ENCODE measurements at regions not wholly inside any gene's neighbourhood (a gene's known extent, or its start where the extent isn't known, plus 50 kb on each side); places are given as distances from the start of the nearest gene placed in this dataset.

GRCh38 chr20:22776369-22776768 lies 192.0 kb upstream of the FOXA2 start:
- TF ChIP-seq, protein P1, sequence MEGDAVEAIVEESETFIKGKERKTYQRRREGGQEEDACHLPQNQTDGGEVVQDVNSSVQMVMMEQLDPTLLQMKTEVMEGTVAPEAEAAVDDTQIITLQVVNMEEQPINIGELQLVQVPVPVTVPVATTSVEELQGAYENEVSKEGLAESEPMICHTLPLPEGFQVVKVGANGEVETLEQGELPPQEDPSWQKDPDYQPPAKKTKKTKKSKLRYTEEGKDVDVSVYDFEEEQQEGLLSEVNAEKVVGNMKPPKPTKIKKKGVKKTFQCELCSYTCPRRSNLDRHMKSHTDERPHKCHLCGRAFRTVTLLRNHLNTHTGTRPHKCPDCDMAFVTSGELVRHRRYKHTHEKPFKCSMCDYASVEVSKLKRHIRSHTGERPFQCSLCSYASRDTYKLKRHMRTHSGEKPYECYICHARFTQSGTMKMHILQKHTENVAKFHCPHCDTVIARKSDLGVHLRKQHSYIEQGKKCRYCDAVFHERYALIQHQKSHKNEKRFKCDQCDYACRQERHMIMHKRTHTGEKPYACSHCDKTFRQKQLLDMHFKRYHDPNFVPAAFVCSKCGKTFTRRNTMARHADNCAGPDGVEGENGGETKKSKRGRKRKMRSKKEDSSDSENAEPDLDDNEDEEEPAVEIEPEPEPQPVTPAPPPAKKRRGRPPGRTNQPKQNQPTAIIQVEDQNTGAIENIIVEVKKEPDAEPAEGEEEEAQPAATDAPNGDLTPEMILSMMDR (IDR thresholded peaks at IDR 0.05; ENCODE audit: poor library complexity), result no peak
- no peak for TF ChIP-seq EZH2phosphoT487 (IDR thresholded peaks at IDR 0.05; ENCODE audit: low read depth, severe bottlenecking, unreplicated experiment)
- no peak for TF ChIP-seq EZH2 (IDR thresholded peaks at IDR 0.05; ENCODE audit: borderline replicate concordance)

Measured in hepatocyte (in vitro differentiated cells).